ENCODE measurements at regions not wholly inside any gene's neighbourhood (a gene's known extent, or its start where the extent isn't known, plus 50 kb on each side); places are given as distances from the start of the nearest gene placed in this dataset.

- DNase-seq: no peak
- H3K36me3 ChIP-seq: no peaks in the 10 kb centered on the region
- H3K4me1 ChIP-seq: no peaks in the 10 kb centered on the region
- intact Hi-C loops (cut with DNase I; ENCODE audit: low total_unique reads): no loop called here
- H3K27me3 ChIP-seq: no peaks in the 10 kb centered on the region
- H3K4me3 ChIP-seq: no peak overlapping the region
- in situ Hi-C loops (cut with MboI; ENCODE audit: low sequenced_read_pairs in 4 of 4): loop anchor here (10.0 to 25.0 kb wide), 2 partner anchors 276 to 278 kb away; no protein-coding TSS in a partner anchor
- no peaks in the 10 kb centered on the region for H3K9me3 ChIP-seq
- no peak overlapping the region for H3K27ac ChIP-seq
- no peak for ATAC-seq
- TF ChIP-seq POLR2A (IDR thresholded peaks at IDR 0.05) (no peak), CTCF (IDR thresholded peaks at IDR 0.05 in 4 of 5, conservative IDR thresholded peaks at IDR 0.05 in 1 of 5) (no peak)
Observed at GRCh38 chr18:50509012-50509411, 50.9 kb upstream of the MAPK4 start.
